ENCODE measurements at regions not wholly inside any gene's neighbourhood (a gene's known extent, or its start where the extent isn't known, plus 50 kb on each side); places are given as distances from the start of the nearest gene placed in this dataset.

GRCh38 chr12:30811966-30812365 is 57.2 kb upstream of the CAPRIN2 start:
- TF ChIP-seq CTCF (conservative IDR thresholded peaks at IDR 0.05; ENCODE audit: low read depth in 2 of 2) (no peak), REST (IDR thresholded peaks at IDR 0.05; ENCODE audit: unreplicated experiment) (no peak), ZNF114 (CRISPR knock-in tag; IDR thresholded peaks at IDR 0.05) (no peak), ETS1 (IDR thresholded peaks at IDR 0.05) (no peak), EZH2 (IDR thresholded peaks at IDR 0.05; ENCODE audit: low read depth, unreplicated experiment) (no peak), EZH2phosphoT487 (IDR thresholded peaks at IDR 0.05; ENCODE audit: unreplicated experiment) (no peak)
